ENCODE measurements at regions not wholly inside any gene's neighbourhood (a gene's known extent, or its start where the extent isn't known, plus 50 kb on each side); places are given as distances from the start of the nearest gene placed in this dataset.

DNA sequence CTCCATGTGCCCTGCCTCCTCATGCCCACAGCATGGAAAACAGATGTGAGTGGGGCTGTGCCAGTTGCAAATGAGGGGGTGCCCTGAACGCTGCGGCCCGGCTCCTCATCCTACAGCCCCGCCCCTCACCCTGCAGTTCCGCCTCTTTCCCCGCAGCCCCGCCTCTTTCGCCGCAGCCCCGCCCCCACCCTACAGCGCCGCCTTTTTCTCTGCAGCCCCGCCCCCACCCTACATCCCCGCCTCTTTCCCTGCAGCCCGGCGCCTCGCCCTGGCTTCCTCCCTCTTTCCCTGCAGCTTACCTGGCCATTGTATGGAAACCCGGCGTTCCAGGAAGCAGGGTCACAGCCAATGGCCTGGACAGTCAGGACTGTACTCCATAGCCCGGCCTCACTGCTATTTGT lies 284.9 kb downstream of the TLE3 start:
- no peaks in the 10 kb centered on the region for H3K9me3 ChIP-seq (ENCODE audit: control insufficient read depth, insufficient read depth, low read length)
- CTCF ChIA-PET = interaction anchor here (0.7 kb wide), 1 partner anchor 335 kb away, joined by 3 read pairs; no protein-coding TSS in a partner anchor
- no peak overlapping the region for H3K27ac ChIP-seq (ENCODE audit: low read depth, low read length)
- no peak for DNase-seq (ENCODE audit: low read depth, low spot score)
- H3K4me3 ChIP-seq (ENCODE audit: low read depth, low read length) = no peak overlapping the region
- POLR2A ChIA-PET = no interaction called here
- peaks cover 22% of the 10 kb centered on the region for H3K27me3 ChIP-seq (ENCODE audit: control insufficient read depth, insufficient read depth, low read length)
- TF ChIP-seq, protein P1, sequence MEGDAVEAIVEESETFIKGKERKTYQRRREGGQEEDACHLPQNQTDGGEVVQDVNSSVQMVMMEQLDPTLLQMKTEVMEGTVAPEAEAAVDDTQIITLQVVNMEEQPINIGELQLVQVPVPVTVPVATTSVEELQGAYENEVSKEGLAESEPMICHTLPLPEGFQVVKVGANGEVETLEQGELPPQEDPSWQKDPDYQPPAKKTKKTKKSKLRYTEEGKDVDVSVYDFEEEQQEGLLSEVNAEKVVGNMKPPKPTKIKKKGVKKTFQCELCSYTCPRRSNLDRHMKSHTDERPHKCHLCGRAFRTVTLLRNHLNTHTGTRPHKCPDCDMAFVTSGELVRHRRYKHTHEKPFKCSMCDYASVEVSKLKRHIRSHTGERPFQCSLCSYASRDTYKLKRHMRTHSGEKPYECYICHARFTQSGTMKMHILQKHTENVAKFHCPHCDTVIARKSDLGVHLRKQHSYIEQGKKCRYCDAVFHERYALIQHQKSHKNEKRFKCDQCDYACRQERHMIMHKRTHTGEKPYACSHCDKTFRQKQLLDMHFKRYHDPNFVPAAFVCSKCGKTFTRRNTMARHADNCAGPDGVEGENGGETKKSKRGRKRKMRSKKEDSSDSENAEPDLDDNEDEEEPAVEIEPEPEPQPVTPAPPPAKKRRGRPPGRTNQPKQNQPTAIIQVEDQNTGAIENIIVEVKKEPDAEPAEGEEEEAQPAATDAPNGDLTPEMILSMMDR (IDR thresholded peaks at IDR 0.05; ENCODE audit: low read depth, low read length) = no peak

DNA sequence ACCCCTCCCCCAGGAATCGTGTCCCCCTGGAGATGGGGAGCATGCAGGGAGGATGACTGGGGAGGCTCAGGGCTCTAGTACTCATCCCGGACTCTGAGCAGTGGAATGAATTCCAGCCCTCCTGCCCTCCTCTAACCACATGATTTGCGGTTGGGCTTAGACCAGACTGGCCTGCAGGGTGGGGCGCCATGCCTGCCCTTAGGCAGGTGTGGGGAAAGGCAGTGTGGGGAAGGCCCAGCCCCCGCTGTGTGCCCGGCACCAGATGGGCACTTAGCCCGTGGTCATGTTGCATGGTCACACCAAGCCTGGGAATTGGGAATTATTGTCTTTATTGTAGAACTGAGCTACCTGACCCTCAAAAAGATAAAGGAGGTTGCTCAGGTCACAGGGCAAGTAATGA lies 283.8 kb downstream of the TLE3 start:
- H3K27me3 ChIP-seq (ENCODE audit: control insufficient read depth, insufficient read depth, low read length) = peaks cover 25% of the 10 kb centered on the region
- POLR2A ChIA-PET = no interaction called here
- CTCF ChIA-PET = no interaction called here
- no peak overlapping the region for H3K27ac ChIP-seq (ENCODE audit: low read depth, low read length)
- no peak for DNase-seq (ENCODE audit: low read depth, low spot score)
- no peak overlapping the region for H3K4me3 ChIP-seq (ENCODE audit: low read depth, low read length)
- no peaks in the 10 kb centered on the region for H3K9me3 ChIP-seq (ENCODE audit: control insufficient read depth, insufficient read depth, low read length)
- TF ChIP-seq, protein P1 (IDR thresholded peaks at IDR 0.05; ENCODE audit: low read depth, low read length) = no peak

DNA sequence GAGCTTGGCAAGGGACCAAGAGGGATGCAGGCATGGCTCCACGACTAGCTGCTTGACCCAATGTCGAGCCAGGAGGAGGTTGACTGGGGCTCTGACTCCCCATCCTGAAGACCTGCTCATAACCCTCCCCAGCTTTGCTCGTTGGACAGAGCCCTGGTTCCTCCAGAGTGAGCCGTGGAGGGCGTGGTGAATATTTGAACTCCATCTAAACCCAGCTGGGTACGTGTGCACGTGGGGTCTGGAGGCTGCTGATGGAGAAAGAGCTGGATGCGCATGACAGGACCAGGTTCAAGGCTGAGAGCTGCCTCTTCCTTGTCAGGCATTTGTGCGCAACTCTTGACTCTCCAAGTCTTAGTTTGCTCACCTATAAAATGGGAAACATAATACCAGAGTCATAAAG lies 282.8 kb downstream of the TLE3 start:
- POLR2A ChIA-PET = no interaction called here
- DNase-seq (ENCODE audit: low read depth, low spot score) = no peak
- TF ChIP-seq, protein P1 (IDR thresholded peaks at IDR 0.05; ENCODE audit: low read depth, low read length) = no peak
- no peak overlapping the region for H3K4me3 ChIP-seq (ENCODE audit: low read depth, low read length)
- H3K9me3 ChIP-seq (ENCODE audit: control insufficient read depth, insufficient read depth, low read length) = no peaks in the 10 kb centered on the region
- H3K27me3 ChIP-seq (ENCODE audit: control insufficient read depth, insufficient read depth, low read length) = peaks cover 19% of the 10 kb centered on the region
- no peak overlapping the region for H3K27ac ChIP-seq (ENCODE audit: low read depth, low read length)
- CTCF ChIA-PET = no interaction called here

DNA sequence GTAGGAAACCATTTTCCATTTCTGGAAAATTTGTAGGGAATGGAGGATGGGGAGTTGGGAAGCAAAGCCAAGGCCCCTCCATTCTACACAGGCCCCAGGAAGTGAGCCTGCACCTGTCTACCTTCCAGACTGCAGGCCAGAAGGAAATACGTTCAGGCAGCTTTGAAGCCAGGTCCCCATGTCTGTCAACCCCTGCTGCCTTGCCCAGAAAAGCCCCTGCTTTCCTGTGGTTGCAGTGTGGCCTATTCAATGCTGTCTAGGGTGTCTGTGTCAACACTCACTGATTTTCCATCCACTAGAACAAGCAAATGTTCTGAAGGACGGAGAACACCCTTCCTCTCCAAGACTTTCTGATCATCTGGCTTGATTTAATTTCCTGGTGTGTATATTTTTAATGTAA lies 281.9 kb downstream of the TLE3 start:
- Histone ChIP-seq H3K9me3 (ENCODE audit: control insufficient read depth, insufficient read depth, low read length) (no peaks in the 10 kb centered on the region), H3K27ac (ENCODE audit: low read depth, low read length) (no peak overlapping the region), H3K4me3 (ENCODE audit: low read depth, low read length) (no peak overlapping the region), H3K27me3 (ENCODE audit: control insufficient read depth, insufficient read depth, low read length) (peaks cover 18% of the 10 kb centered on the region)
- CTCF ChIA-PET = no interaction called here
- DNase-seq (ENCODE audit: low read depth, low spot score) = no peak
- TF ChIP-seq, protein P1 (IDR thresholded peaks at IDR 0.05; ENCODE audit: low read depth, low read length) = no peak
- POLR2A ChIA-PET = no interaction called here

DNA sequence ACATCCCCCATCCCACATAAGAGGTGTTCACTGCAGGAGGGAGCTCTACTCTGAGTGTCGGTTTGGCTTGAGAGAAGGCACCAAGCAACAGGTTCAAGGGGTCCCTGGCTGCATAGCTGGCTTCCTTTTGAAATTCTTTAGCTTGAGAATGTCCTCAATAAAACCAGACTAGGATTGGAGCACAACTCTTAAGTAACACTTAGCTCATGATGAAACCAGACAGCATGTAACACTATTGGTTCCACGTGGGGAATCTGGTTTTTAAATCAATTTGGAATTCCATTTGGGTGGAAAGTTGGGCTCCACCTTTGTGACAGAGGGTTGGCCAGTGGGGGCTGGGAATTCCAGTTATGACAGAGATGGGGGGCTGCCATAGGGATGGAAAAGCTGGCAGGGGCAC lies 281.2 kb downstream of the TLE3 start:
- POLR2A ChIA-PET = no interaction called here
- Histone ChIP-seq H3K27me3 (ENCODE audit: control insufficient read depth, insufficient read depth, low read length) (peaks cover 22% of the 10 kb centered on the region), H3K4me3 (ENCODE audit: low read depth, low read length) (no peak overlapping the region), H3K27ac (ENCODE audit: low read depth, low read length) (no peak overlapping the region), H3K9me3 (ENCODE audit: control insufficient read depth, insufficient read depth, low read length) (no peaks in the 10 kb centered on the region)
- CTCF ChIA-PET = no interaction called here
- DNase-seq (ENCODE audit: low read depth, low spot score) = no peak
- TF ChIP-seq, protein P1 (IDR thresholded peaks at IDR 0.05; ENCODE audit: low read depth, low read length) = no peak

All from AG04450 (cell line).